Lower leg skin (tissue), 3 donors: ENCODE measurements at regions not wholly inside any gene's neighbourhood (a gene's known extent, or its start where the extent isn't known, plus 50 kb on each side); places are given as distances from the start of the nearest gene placed in this dataset.
"Not testable (repeated sequence)": the region's sequence is repeated elsewhere in the genome, so short reads cannot be mapped to it uniquely, and the experiment has no call there.

ENCODE experiments used
- POLR2A ChIP-seq, 2 donors: fragments of 450-650 bp; IDR thresholded peaks; one replicate each; pipeline ENCODE4 v1.6.1; 2016 to 2017; ENCODE audit warnings: antibody characterized with exemption in 2 of 2, mild to moderate bottlenecking in 1 of 2, moderate library complexity in 1 of 2
- TF ChIP-seq, protein P1 (sequence below), 3 donors: fragments of 450-650 bp; IDR thresholded peaks; one replicate each; pipeline ENCODE4 v1.5.1; 2016; ENCODE audit warnings: antibody characterized with exemption in 3 of 3, mild to moderate bottlenecking in 3 of 3, moderate library complexity in 2 of 3

DNA sequence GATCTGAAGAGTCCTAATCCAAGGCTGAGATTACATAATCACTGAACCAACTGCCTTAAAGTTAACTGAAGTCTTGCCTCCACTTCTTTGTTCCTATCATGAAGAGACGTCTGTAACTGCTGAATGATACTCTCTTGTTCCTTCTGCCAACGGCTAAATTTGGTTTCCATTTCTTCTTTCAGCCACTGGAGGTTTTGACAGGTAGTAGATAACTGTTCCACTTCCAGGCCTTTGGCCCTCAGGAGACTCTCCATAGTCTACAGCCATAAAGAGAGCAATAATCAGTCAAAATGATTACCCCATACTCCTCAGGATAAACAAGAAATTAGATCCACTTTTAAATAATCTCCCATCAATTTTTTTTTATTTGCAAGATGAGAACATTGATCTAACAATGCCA is 128.1 kb downstream of the NBPF8 start:
- TF ChIP-seq, protein P1, sequence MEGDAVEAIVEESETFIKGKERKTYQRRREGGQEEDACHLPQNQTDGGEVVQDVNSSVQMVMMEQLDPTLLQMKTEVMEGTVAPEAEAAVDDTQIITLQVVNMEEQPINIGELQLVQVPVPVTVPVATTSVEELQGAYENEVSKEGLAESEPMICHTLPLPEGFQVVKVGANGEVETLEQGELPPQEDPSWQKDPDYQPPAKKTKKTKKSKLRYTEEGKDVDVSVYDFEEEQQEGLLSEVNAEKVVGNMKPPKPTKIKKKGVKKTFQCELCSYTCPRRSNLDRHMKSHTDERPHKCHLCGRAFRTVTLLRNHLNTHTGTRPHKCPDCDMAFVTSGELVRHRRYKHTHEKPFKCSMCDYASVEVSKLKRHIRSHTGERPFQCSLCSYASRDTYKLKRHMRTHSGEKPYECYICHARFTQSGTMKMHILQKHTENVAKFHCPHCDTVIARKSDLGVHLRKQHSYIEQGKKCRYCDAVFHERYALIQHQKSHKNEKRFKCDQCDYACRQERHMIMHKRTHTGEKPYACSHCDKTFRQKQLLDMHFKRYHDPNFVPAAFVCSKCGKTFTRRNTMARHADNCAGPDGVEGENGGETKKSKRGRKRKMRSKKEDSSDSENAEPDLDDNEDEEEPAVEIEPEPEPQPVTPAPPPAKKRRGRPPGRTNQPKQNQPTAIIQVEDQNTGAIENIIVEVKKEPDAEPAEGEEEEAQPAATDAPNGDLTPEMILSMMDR (IDR thresholded peaks at IDR 0.05) = not testable (repeated sequence)
- TF ChIP-seq POLR2A (IDR thresholded peaks at IDR 0.05) = not testable (repeated sequence)
